Hepatocyte (in vitro differentiated cells): ENCODE measurements at regions not wholly inside any gene's neighbourhood (a gene's known extent, or its start where the extent isn't known, plus 50 kb on each side); places are given as distances from the start of the nearest gene placed in this dataset.

ENCODE experiments used
- DNase-seq: peaks from one replicate; pipeline ENCODE4 v3.0.0-alpha.2; 2016; ENCODE audit warnings: low spot score
- H2AFZ ChIP-seq: fragments of 200-600 bp; sonication (generic); 2 replicates; pipeline ENCODE4 v1.6.0; 2016; ENCODE audit warnings: antibody characterized with exemption, mild to moderate bottlenecking
- H3K27ac ChIP-seq: fragments of 200-600 bp; sonication (generic); 2 replicates; pipeline ENCODE4 v1.5.1; 2016; ENCODE audit warnings: mild to moderate bottlenecking
- H3K27me3 ChIP-seq: fragments of 200-600 bp; sonication (generic); 2 replicates; pipeline ENCODE4 v1.6.1; 2016
- H3K36me3 ChIP-seq: fragments of 200-600 bp; sonication (generic); replicated peaks from 2 replicates; pipeline ENCODE4 v1.5.1; 2016; ENCODE audit warnings: low read depth; ENCODE audit not compliant: insufficient read depth
- H3K4me1 ChIP-seq: fragments of 200-600 bp; sonication (generic); 2 replicates; pipeline ENCODE4 v1.5.1; 2016; ENCODE audit warnings: mild to moderate bottlenecking, moderate library complexity; ENCODE audit not compliant: insufficient read depth
- H3K4me2 ChIP-seq: fragments of 200-600 bp; sonication (generic); 2 replicates; pipeline ENCODE4 v1.6.0; 2016
- H3K4me3 ChIP-seq: fragments of 200-600 bp; sonication (generic); 2 replicates; pipeline ENCODE4 v1.5.1; 2016; ENCODE audit warnings: mild to moderate bottlenecking
- H3K79me2 ChIP-seq: fragments of 200-600 bp; sonication (generic); 2 replicates; pipeline ENCODE4 v1.6.0; 2017; ENCODE audit warnings: mild to moderate bottlenecking
- H3K9me2 ChIP-seq: fragments of 200-600 bp; sonication (generic); replicated peaks from 2 replicates; pipeline ENCODE4 v1.6.0; 2017; ENCODE audit warnings: mild to moderate bottlenecking; ENCODE audit not compliant: insufficient read depth
- H3K9me3 ChIP-seq: fragments of 200-600 bp; sonication (generic); 2 replicates; pipeline ENCODE4 v1.5.1; 2016; ENCODE audit warnings: low read depth, mild to moderate bottlenecking
- H4K20me1 ChIP-seq: fragments of 200-600 bp; sonication (generic); 2 replicates; pipeline ENCODE4 v1.6.0; 2016; ENCODE audit warnings: mild to moderate bottlenecking; ENCODE audit not compliant: insufficient read depth, poor library complexity, severe bottlenecking
- EZH2 ChIP-seq: fragments of 200-600 bp; sonication (generic); IDR thresholded peaks from 2 replicates; pipeline ENCODE4 v1.6.1; 2016; ENCODE audit warnings: antibody characterized with exemption, mild to moderate bottlenecking, borderline replicate concordance
- EZH2phosphoT487 ChIP-seq: fragments of 200-600 bp; sonication (generic); IDR thresholded peaks from one replicate; pipeline ENCODE4 v1.6.1; 2018; ENCODE audit warnings: antibody characterized with exemption, mild to moderate bottlenecking, low read depth, moderate library complexity; ENCODE audit not compliant: unreplicated experiment, severe bottlenecking
- WGBS: methylation state at CpG from one replicate; pipeline ENCODE4 v1.1.6; 2016; ENCODE audit warnings: low lambda C conversion rate; ENCODE audit errors: missing lambda C conversion rate; 5-methylcytosine and 5-hydroxymethylcytosine counted together
- TF ChIP-seq, protein P1 (sequence below): fragments of 200-600 bp; sonication (generic); IDR thresholded peaks from 2 replicates; pipeline ENCODE4 v1.5.1; 2016; ENCODE audit warnings: antibody characterized with exemption, mild to moderate bottlenecking; ENCODE audit not compliant: poor library complexity

DNA sequence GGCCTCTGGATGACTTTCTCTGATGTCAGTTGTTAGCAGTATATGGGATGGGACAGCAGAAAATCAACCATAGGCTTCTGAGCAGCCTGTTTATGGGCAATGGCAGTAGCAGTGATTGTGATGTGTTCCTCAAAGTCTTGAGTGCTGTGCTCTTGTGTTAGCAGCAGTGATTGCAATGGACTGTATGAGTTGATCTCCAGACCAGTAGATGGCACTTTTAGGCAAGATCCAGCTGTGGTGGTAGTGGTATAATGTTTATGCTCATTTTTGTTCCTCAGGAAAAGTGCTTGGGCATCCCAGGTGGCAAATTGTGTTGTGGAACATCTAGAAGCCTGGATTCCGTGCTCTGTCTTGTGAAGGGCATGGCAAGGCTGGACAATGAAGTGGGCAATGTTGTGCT lies 181.6 kb upstream of the SYNCRIP start:
- Histone ChIP-seq H3K9me3 (no peaks in the 10 kb centered on the region), H3K79me2 (no peaks in the 10 kb centered on the region), H3K36me3 (no peaks in the 10 kb centered on the region), H3K4me2 (no peak overlapping the region), H4K20me1 (no peaks in the 10 kb centered on the region), H2AFZ (no peak overlapping the region), H3K27ac (no peak overlapping the region), H3K4me3 (no peak overlapping the region), H3K27me3 (no peaks in the 10 kb centered on the region), H3K9me2 (no peaks in the 10 kb centered on the region), H3K4me1 (no peaks in the 10 kb centered on the region)
- 77% methylated on average over 1 of the region's 1 CpG for WGBS
- TF ChIP-seq EZH2phosphoT487 (no peak), EZH2 (no peak)
- no peak for DNase-seq

DNA sequence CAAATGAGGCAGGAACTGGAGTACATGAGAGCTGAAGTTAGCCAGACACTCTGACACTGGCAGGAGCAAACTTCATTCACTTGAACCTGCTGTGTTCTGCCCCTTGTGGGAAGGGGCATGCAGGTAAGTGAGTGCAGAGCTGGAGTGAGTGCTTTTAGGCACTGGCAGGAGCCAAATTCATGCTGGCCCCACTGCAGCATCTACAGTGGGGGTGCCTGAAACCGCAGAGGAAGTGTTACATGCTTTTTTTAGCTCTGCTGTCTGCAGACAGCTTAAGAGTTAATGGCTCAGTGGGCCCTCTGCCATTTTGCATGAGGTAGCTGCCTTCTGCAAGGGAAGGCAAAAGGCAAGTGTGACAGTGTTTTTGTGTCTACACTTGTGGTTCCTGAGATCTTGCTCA lies 167.9 kb upstream of the SYNCRIP start:
- DNase-seq = no peak

DNA sequence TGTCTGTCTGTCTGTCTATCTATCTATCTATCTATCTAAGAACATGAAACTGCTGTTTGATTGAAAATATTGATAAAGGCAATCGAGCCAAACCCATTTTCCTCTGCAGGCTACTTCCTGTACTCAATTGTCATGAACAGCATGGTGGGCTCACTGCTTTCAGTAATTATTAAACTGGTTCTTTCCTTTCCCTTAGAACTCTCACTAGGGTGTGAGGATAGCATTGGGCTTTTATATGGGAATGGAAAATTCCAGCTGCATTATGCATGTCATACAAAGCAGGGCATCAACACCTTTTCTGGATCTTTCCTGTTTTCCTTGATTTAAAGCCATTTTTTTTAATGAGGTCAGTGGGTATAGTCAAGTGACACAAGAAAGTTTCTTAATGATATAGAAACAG lies 161.0 kb upstream of the SYNCRIP start:
- no peaks in the 10 kb centered on the region for H3K27me3 ChIP-seq
- 56% methylated on average over 1 of the region's 1 CpG for WGBS
- TF ChIP-seq, protein P1, sequence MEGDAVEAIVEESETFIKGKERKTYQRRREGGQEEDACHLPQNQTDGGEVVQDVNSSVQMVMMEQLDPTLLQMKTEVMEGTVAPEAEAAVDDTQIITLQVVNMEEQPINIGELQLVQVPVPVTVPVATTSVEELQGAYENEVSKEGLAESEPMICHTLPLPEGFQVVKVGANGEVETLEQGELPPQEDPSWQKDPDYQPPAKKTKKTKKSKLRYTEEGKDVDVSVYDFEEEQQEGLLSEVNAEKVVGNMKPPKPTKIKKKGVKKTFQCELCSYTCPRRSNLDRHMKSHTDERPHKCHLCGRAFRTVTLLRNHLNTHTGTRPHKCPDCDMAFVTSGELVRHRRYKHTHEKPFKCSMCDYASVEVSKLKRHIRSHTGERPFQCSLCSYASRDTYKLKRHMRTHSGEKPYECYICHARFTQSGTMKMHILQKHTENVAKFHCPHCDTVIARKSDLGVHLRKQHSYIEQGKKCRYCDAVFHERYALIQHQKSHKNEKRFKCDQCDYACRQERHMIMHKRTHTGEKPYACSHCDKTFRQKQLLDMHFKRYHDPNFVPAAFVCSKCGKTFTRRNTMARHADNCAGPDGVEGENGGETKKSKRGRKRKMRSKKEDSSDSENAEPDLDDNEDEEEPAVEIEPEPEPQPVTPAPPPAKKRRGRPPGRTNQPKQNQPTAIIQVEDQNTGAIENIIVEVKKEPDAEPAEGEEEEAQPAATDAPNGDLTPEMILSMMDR = no peak
- TF ChIP-seq EZH2 = no peak
- no peak overlapping the region for H3K4me3 ChIP-seq
- no peak overlapping the region for H3K4me2 ChIP-seq
- no peaks in the 10 kb centered on the region for H3K4me1 ChIP-seq
- no peaks in the 10 kb centered on the region for H3K79me2 ChIP-seq
- H4K20me1 ChIP-seq = no peaks in the 10 kb centered on the region
- no peaks in the 10 kb centered on the region for H3K36me3 ChIP-seq
- H3K9me2 ChIP-seq = no peaks in the 10 kb centered on the region
- DNase-seq = no peak
- no peak overlapping the region for H2AFZ ChIP-seq
- H3K9me3 ChIP-seq = no peaks in the 10 kb centered on the region
- H3K27ac ChIP-seq = no peak overlapping the region

More for the DNA sequence above, 167.9 kb upstream of the SYNCRIP start:
- no peaks in the 10 kb centered on the region for H3K79me2 ChIP-seq
- H3K36me3 ChIP-seq = no peaks in the 10 kb centered on the region
- no peaks in the 10 kb centered on the region for H4K20me1 ChIP-seq
- H3K27me3 ChIP-seq = no peaks in the 10 kb centered on the region
- no peaks in the 10 kb centered on the region for H3K9me3 ChIP-seq
- no peaks in the 10 kb centered on the region for H3K4me1 ChIP-seq
- no peak overlapping the region for H2AFZ ChIP-seq
- H3K9me2 ChIP-seq = no peaks in the 10 kb centered on the region
- no peak overlapping the region for H3K4me3 ChIP-seq
- H3K27ac ChIP-seq = no peak overlapping the region
- TF ChIP-seq EZH2 (no peak), EZH2phosphoT487 (no peak)
- TF ChIP-seq, protein P1 = no peak
- WGBS = 77% methylated on average over 1 of the region's 1 CpG
- no peak overlapping the region for H3K4me2 ChIP-seq

DNA sequence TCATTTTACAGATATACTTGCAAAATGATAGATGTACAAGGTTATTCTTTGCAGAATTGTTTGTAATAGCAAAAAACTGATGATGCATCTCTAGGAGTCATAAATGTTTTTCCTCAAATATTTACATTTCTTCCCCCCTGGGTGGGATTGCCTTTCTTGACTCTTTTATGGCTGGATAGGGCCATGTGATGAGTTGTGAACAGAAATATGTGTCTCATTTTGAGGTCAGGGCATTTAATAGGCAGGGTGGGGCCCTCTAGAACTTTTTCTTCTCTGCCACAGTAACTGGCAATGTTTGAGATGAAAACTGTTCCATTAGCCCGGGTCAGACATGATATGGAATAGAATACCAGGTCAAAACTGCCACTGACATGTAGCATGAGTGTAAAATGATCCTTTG lies 159.5 kb upstream of the SYNCRIP start:
- WGBS = 57% methylated on average over 1 of the region's 1 CpG
- Histone ChIP-seq H3K9me2 (no peaks in the 10 kb centered on the region), H3K79me2 (no peaks in the 10 kb centered on the region), H3K27me3 (no peaks in the 10 kb centered on the region), H3K4me2 (no peak overlapping the region), H2AFZ (no peak overlapping the region), H3K4me1 (no peaks in the 10 kb centered on the region), H3K4me3 (no peak overlapping the region), H3K9me3 (no peaks in the 10 kb centered on the region), H3K27ac (no peak overlapping the region), H3K36me3 (no peaks in the 10 kb centered on the region), H4K20me1 (no peaks in the 10 kb centered on the region)
- no peak for TF ChIP-seq EZH2
- TF ChIP-seq, protein P1 = no peak
- no peak for TF ChIP-seq EZH2phosphoT487
- no peak for DNase-seq
